Neural cell (in vitro differentiated cells): ENCODE measurements at regions not wholly inside any gene's neighbourhood (a gene's known extent, or its start where the extent isn't known, plus 50 kb on each side); places are given as distances from the start of the nearest gene placed in this dataset.

Experiments
- H2AFZ ChIP-seq: fragments of 200-600, 300-800 bp; sonication (generic), shearing (Covaris generic); 2 replicates; pipeline ENCODE4 v1.6.0; 2014; ENCODE audit warnings: low read depth, mild to moderate bottlenecking, antibody characterized with exemption, low read length, moderate library complexity
- H3F3A ChIP-seq: fragments of 200-600 bp; shearing (Covaris generic); 2 replicates; pipeline ENCODE4 v1.6.1; 2016; ENCODE audit warnings: mild to moderate bottlenecking, moderate library complexity, mixed read lengths, antibody characterized with exemption, low read length; ENCODE audit not compliant: insufficient read depth, poor library complexity, severe bottlenecking
- H3K27ac ChIP-seq: fragments of 200-600, 300-800 bp; sonication (generic), shearing (Covaris generic); 2 replicates; pipeline ENCODE4 v1.5.1; 2014; ENCODE audit warnings: mild to moderate bottlenecking, low read length, moderate library complexity
- H3K27me3 ChIP-seq: fragments of 300-800, 200-600 bp; sonication (generic), shearing (Covaris generic); 2 replicates; pipeline ENCODE4 v1.6.0; 2014; ENCODE audit warnings: mild to moderate bottlenecking, low read depth, low read length, moderate library complexity; ENCODE audit not compliant: insufficient read depth
- H3K36me3 ChIP-seq: fragments of 300-800, 200-600 bp; sonication (generic), shearing (Covaris generic); 2 replicates; pipeline ENCODE4 v1.5.1; 2014; ENCODE audit warnings: mild to moderate bottlenecking, antibody characterized with exemption, low read length, moderate library complexity; ENCODE audit not compliant: insufficient read depth
- H3K4me2 ChIP-seq: fragments of 300-800, 200-600 bp; sonication (generic), shearing (Covaris generic); 2 replicates; pipeline ENCODE4 v1.6.0; 2014; ENCODE audit warnings: mild to moderate bottlenecking, low read length
- H3K4me3 ChIP-seq: fragments of 300-800, 200-600 bp; sonication (generic), shearing (Covaris generic); 2 replicates; pipeline ENCODE4 v1.5.1; 2014; ENCODE audit warnings: mild to moderate bottlenecking, low read length, moderate library complexity
- H3K79me2 ChIP-seq: fragments of 200-600 bp; shearing (Covaris generic); replicated peaks from 2 replicates; pipeline ENCODE4 v1.6.0; 2014; ENCODE audit warnings: mild to moderate bottlenecking, low read length, moderate library complexity; ENCODE audit not compliant: insufficient read depth
- H3K9ac ChIP-seq: fragments of 300-800, 200-600 bp; sonication (generic), shearing (Covaris generic); 2 replicates; pipeline ENCODE4 v1.6.1; 2016; ENCODE audit warnings: mild to moderate bottlenecking, low read length, mixed read lengths
- H3K9me2 ChIP-seq: fragments of 200-600 bp; shearing (Covaris generic); 2 replicates; pipeline ENCODE4 v1.6.1; 2016; ENCODE audit warnings: mild to moderate bottlenecking, low read length, mixed read lengths; ENCODE audit not compliant: insufficient read depth
- H3K9me3 ChIP-seq: fragments of 200-600, 300-800 bp; sonication (generic), shearing (Covaris generic); 2 replicates; pipeline ENCODE4 v1.6.1; 2016; ENCODE audit warnings: mild to moderate bottlenecking, mixed run types, low read length, moderate library complexity, mixed read lengths
- H4K20me1 ChIP-seq: fragments of 200-600 bp; shearing (Covaris generic); 2 replicates; pipeline ENCODE4 v1.6.1; 2016; ENCODE audit warnings: mild to moderate bottlenecking, mixed run types; ENCODE audit not compliant: insufficient read depth
- CTCF ChIP-seq: fragments of 450-650 bp; IDR thresholded peaks from 2 replicates; pipeline ENCODE4 v1.5.1; 2014; ENCODE audit warnings: antibody characterized with exemption, mild to moderate bottlenecking, moderate library complexity; ENCODE audit not compliant: poor library complexity, severe bottlenecking
- EP300 ChIP-seq: fragments of 450-650 bp; conservative IDR thresholded peaks from 2 replicates; pipeline ENCODE4 v1.6.1; 2014; ENCODE audit warnings: antibody characterized with exemption, mild to moderate bottlenecking, moderate library complexity; ENCODE audit not compliant: poor library complexity, severe bottlenecking
- EZH2 ChIP-seq: fragments of 200-600, 300-800 bp; shearing (Covaris generic), sonication (generic); IDR thresholded peaks from 2 replicates; pipeline ENCODE4 v1.6.1; 2014; ENCODE audit warnings: antibody characterized with exemption, low read length, borderline replicate concordance, mild to moderate bottlenecking; ENCODE audit not compliant: insufficient read depth, poor library complexity, severe bottlenecking
- MXI1 ChIP-seq: fragments of 450-650 bp; conservative IDR thresholded peaks from 2 replicates; pipeline ENCODE4 v1.6.1; 2014; ENCODE audit warnings: antibody characterized with exemption, mild to moderate bottlenecking; ENCODE audit not compliant: poor library complexity, severe bottlenecking
- POLR2AphosphoS5 ChIP-seq: IDR thresholded peaks from 2 replicates; pipeline ENCODE4 v1.6.1; 2012
- RAD21 ChIP-seq: fragments of 450-650 bp; conservative IDR thresholded peaks from 2 replicates; pipeline ENCODE4 v1.6.1; 2014; ENCODE audit warnings: antibody characterized with exemption, mild to moderate bottlenecking, moderate library complexity
- REST ChIP-seq: IDR thresholded peaks from 2 replicates; pipeline ENCODE4 v1.6.1; 2012; ENCODE audit warnings: borderline replicate concordance
- SMC3 ChIP-seq: fragments of 450-650 bp; conservative IDR thresholded peaks from 2 replicates; pipeline ENCODE4 v1.6.1; 2014; ENCODE audit warnings: antibody characterized with exemption, mild to moderate bottlenecking, moderate library complexity; ENCODE audit not compliant: poor library complexity
- TAF1 ChIP-seq: IDR thresholded peaks from 2 replicates; pipeline ENCODE4 v1.6.1; 2012; ENCODE audit warnings: low read depth

DNA sequence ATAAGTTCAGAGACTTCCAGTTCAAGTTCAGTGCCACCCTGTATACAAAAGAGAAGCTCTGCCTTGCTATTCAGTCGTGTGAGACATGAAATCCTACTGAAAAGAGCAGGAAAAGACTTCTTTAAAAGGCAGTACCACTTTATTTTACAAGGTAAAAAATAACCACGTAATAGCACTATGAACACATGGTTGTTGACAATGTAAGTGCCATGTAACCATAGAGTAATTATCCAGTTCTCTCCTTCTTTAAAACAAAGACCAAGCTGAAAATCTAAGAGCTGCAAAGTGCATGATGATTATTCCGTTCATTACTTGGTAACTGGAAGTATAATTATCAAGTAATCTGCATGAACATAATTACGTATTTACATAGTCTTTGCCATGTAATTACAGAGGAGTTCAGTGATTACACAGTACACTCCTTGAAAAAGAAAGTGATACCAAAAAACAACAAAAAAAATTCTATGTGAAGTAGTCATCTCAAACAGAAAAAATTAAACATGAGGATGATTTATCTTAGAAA, 288.7 kb downstream of the EFNB2 start:
- Histone ChIP-seq H3K9me3 (no peaks in the 10 kb centered on the region), H3K27ac (no peak overlapping the region), H4K20me1 (no peaks in the 10 kb centered on the region), H3K4me2 (no peak overlapping the region), H3K4me3 (no peak overlapping the region), H3K27me3 (no peaks in the 10 kb centered on the region), H3K36me3 (no peaks in the 10 kb centered on the region), H3K79me2 (no peaks in the 10 kb centered on the region), H3F3A (no peaks in the 10 kb centered on the region), H2AFZ (no peak overlapping the region), H3K9me2 (no peaks in the 10 kb centered on the region), H3K9ac (no peak overlapping the region)
- TF ChIP-seq SMC3 (no peak), POLR2AphosphoS5 (no peak), REST (no peak), RAD21 (no peak), EP300 (no peak), TAF1 (no peak), EZH2 (no peak), MXI1 (no peak), CTCF (no peak)

DNA sequence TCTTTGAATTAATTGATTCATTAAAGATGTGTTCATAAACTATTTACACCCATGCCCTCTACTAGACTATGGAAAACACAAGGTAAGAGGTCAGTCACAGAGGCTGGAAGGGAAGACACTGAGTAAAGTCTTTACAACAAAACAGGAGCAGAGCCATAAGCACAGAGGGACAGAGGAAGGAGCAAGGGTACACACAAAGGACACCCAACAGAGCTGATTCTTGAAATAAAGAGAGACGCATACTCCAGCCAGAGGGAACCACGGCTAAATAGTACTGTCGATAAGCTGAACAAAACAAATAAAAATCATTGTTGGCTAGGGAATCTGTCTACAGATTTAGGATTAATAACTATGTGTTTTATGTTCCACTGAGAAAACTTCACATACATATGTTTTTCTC, 289.2 kb downstream of the EFNB2 start:
- Histone ChIP-seq H3K9me3 (no peaks in the 10 kb centered on the region), H4K20me1 (no peaks in the 10 kb centered on the region), H3K27me3 (no peaks in the 10 kb centered on the region), H3K4me3 (no peak overlapping the region), H3K27ac (no peak overlapping the region), H3K4me2 (no peak overlapping the region), H2AFZ (peak overlapping the region; percentile 5), H3K9me2 (no peaks in the 10 kb centered on the region), H3K9ac (no peak overlapping the region), H3F3A (no peaks in the 10 kb centered on the region), H3K36me3 (no peaks in the 10 kb centered on the region), H3K79me2 (no peaks in the 10 kb centered on the region)
- no peak for TF ChIP-seq EP300
- TF ChIP-seq MXI1: no peak
- no peak for TF ChIP-seq SMC3
- TF ChIP-seq CTCF: no peak
- TF ChIP-seq RAD21: no peak
- TF ChIP-seq EZH2: no peak
- no peak for TF ChIP-seq TAF1
- TF ChIP-seq POLR2AphosphoS5: no peak
- no peak for TF ChIP-seq REST
